Immature natural killer cell (primary cell): ENCODE measurements at regions not wholly inside any gene's neighbourhood (a gene's known extent, or its start where the extent isn't known, plus 50 kb on each side); places are given as distances from the start of the nearest gene placed in this dataset.
"Not testable (repeated sequence)": the region's sequence is repeated elsewhere in the genome, so short reads cannot be mapped to it uniquely, and the experiment has no call there.

Experiments
- DNase-seq, 3 donors: peaks; one replicate each; pipeline ENCODE4 v3.0.0; 2022; ENCODE audit warnings: mixed read lengths in 1 of 3
- H3K27ac Mint-ChIP-seq, 6 donors: one replicate each; pipeline ENCODE4 v1.8.0; 2020; ENCODE audit warnings: mixed read lengths in 6 of 6, mild to moderate bottlenecking in 5 of 6, inconsistent platforms in 4 of 6, moderate library complexity in 3 of 6
- H3K27me3 Mint-ChIP-seq, 3 donors: one replicate each; pipeline ENCODE4 v1.8.0; 2020 to 2021; ENCODE audit warnings: low read depth in 3 of 3, mild to moderate bottlenecking in 3 of 3, mixed read lengths in 3 of 3, moderate library complexity in 3 of 3, inconsistent platforms in 1 of 3
- H3K36me3 Mint-ChIP-seq, 3 donors: one replicate each; pipeline ENCODE4 v1.8.0; 2020; ENCODE audit warnings: mixed read lengths in 3 of 3, inconsistent platforms in 2 of 3, mild to moderate bottlenecking in 2 of 3
- H3K4me1 Mint-ChIP-seq, 2 donors: one replicate each; pipeline ENCODE4 v1.8.0; 2020; ENCODE audit warnings: inconsistent platforms in 2 of 2, mild to moderate bottlenecking in 2 of 2, mixed read lengths in 2 of 2, moderate library complexity in 1 of 2
- H3K4me3 Mint-ChIP-seq, 5 donors: one replicate each; pipeline ENCODE4 v1.8.0; 2020; ENCODE audit warnings: mild to moderate bottlenecking in 5 of 5, mixed read lengths in 5 of 5, inconsistent platforms in 3 of 5, moderate library complexity in 3 of 5
- H3K9me3 Mint-ChIP-seq, 6 donors: one replicate each; pipeline ENCODE4 v1.8.0; 2020; ENCODE audit warnings: mild to moderate bottlenecking in 6 of 6, mixed read lengths in 6 of 6, inconsistent platforms in 4 of 6, moderate library complexity in 3 of 6

DNA sequence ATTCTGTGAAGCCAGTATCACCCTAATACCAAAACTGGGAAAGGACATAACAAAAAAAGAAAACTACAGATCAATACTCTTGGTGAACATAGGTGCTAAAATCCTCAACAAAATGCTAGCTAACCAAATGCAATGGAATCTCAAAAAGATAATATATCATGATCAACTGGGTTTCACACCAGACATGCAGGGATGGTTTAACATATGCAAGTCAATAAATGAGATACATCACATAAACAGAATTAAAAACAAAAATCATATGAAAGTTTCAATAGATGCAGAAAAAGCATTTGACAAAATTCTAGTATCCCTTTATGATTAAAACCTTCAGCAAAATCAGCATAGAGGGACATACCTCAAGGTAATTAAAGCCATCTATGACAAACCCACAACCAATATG lies 198.2 kb upstream of the NDUFV2 start:
- no peak overlapping the region for H3K27ac Mint-ChIP-seq
- H3K4me3 Mint-ChIP-seq, result no peak overlapping the region
- DNase-seq, result no peak
- H3K36me3 Mint-ChIP-seq, result no peaks in the 10 kb centered on the region
- peaks cover 0 to 17% (median 4%) of the 10 kb centered on the region in 6 donors for H3K9me3 Mint-ChIP-seq
- H3K4me1 Mint-ChIP-seq, result no peaks in the 10 kb centered on the region
- peaks cover 2 to 6% (median 5%) of the 10 kb centered on the region in 3 donors for H3K27me3 Mint-ChIP-seq

DNA sequence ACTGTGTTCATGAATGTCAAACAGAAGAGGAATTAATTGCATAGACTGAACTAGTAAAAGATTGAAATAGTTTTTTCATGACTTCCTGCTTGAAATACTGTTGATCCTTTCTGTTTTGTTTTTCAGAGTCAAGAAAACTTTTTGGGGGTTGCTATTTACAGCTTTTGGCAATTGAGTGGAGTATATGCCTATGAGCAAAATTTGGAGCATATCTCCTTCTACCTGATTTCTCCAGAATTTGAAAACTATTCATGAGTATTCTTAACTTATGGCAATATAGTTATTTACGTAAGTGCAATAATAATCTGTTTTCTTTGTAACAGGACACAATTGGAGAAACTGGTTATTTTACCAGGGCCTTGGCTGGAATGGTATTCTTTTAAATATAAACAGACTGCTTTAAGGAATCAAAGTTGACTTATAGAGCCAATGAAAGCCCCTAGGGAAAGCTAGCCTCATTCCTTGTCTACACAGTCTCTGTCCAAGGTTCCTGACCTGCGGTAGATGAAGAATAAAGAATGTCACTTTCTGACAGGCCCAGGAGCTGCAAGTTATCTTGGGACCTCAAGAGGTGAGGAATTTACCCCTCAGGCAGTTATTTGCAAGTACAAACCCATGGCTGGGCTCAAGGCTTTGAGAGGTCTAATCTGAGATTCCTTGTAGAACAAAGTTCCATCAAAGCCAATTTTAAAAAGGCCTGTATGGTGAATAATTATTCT lies 193.5 kb upstream of the NDUFV2 start:
- Mint-ChIP-seq H3K4me1 (no peaks in the 10 kb centered on the region), H3K36me3 (no peaks in the 10 kb centered on the region), H3K9me3 (peaks cover 0 to 10% (median 4%) of the 10 kb centered on the region in 6 donors), H3K27me3 (peaks cover 2 to 6% (median 5%) of the 10 kb centered on the region in 3 donors), H3K4me3 (no peak overlapping the region), H3K27ac (no peak overlapping the region)
- DNase-seq, result no peak

DNA sequence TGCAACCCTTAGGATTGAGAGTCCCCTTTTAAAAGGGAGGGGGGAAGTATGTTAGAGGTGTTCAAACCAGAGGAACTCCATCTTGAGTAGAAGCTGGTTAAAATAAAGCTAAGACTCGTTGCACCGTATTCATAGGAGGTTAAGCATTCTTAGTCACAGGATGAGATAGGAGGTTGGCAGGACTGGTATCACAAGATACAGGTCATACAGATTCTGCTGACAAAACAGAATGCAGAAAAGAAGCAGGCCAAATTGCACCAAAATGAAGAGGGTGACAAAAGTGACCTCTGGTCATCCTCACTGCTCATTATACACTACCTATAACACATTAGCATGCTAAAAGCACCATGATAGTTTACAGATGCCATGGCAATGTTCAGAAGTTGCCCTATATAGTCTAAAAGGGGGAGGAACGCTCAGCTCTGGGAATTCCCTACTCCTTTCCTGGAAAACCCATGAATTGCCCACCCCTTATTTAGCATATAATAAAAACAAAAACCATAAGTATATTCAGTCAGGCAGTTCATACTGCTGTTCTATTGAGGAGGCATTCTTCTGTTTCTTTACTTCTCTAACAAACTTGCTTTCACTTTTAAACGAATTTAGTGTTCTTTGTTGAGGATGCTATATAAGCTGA lies 192.2 kb upstream of the NDUFV2 start:
- H3K9me3 Mint-ChIP-seq, result peaks cover 0 to 10% (median 3%) of the 10 kb centered on the region in 6 donors
- no peak for DNase-seq
- no peak overlapping the region for H3K27ac Mint-ChIP-seq
- H3K4me3 Mint-ChIP-seq, result no peak overlapping the region
- no peaks in the 10 kb centered on the region for H3K4me1 Mint-ChIP-seq
- peaks cover 3 to 5% (median 3%) of the 10 kb centered on the region in 3 donors for H3K27me3 Mint-ChIP-seq
- no peaks in the 10 kb centered on the region for H3K36me3 Mint-ChIP-seq

DNA sequence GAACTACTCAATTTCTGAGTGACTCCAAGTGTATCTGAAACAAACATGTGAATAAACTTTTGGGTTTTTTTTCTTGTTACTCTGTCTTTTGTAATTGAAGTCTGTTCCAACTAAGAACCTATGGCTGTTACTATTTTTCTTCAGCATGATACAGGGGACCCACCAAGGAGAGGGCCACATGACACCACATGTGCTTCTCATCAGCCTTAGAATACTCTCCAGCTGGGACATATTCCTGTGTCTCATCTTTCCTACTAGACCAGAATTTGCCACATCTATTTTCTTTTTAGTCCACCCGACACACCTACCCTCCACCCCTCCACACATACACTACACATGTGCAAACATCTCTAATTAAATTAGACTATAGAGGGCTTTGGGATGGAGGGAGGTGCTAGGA lies 191.7 kb upstream of the NDUFV2 start:
- no peaks in the 10 kb centered on the region for H3K36me3 Mint-ChIP-seq
- no peak for DNase-seq
- no peak overlapping the region for H3K27ac Mint-ChIP-seq
- peaks cover 0 to 10% (median 3%) of the 10 kb centered on the region in 6 donors for H3K9me3 Mint-ChIP-seq
- no peak overlapping the region for H3K4me3 Mint-ChIP-seq
- peaks cover 3 to 5% (median 3%) of the 10 kb centered on the region in 3 donors for H3K27me3 Mint-ChIP-seq
- no peaks in the 10 kb centered on the region for H3K4me1 Mint-ChIP-seq

DNA sequence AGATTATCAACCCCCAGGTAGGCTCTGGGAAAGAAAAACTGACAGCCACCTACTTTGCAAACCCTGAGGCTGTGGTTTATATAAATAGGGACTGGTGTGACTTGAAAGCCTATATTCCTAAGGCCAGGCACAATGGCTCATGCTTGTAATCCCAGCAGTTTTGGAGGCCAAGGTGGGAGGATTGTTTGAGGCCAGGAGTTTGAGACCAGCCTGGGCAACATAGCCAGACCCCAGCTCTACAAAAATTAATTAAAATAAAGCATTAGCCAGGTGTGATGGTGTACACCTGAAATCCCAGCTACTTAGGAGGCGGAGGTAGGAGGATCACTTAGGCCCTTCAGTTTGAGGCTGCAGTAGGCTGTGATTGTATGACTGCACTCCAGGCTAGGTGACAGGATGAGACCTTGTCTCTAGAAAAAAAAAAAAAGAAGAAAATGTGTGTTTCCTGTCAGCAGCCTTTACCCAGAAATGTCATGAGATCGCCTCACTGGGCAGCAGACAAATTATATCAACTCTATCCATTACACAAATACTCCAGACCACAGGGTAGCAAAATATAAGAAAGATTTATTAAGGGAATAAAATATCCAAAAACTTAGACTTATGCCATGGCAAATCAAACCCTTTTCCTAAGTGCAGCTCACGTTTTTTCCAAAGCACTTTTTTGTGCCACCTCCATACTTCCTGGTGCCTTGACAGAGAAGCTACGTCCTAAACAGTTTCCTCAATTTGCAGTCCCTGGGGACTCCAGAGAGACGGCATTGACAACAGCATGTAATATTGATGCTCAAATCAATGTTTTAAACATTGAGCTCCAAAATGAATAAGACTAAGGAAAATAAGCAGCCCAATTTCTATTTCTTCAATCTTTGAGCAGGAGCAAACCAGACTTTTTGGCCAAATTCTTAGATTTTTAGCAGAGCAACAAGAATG lies 190.8 kb upstream of the NDUFV2 start:
- Mint-ChIP-seq H3K27ac (no peak overlapping the region), H3K9me3 (peaks cover 0 to 8% (median under 1%) of the 10 kb centered on the region in 6 donors), H3K36me3 (no peaks in the 10 kb centered on the region), H3K4me1 (no peaks in the 10 kb centered on the region), H3K27me3 (peaks cover 2 to 3% (median 3%) of the 10 kb centered on the region in 3 donors), H3K4me3 (no peak overlapping the region)
- DNase-seq, result no peak

DNA sequence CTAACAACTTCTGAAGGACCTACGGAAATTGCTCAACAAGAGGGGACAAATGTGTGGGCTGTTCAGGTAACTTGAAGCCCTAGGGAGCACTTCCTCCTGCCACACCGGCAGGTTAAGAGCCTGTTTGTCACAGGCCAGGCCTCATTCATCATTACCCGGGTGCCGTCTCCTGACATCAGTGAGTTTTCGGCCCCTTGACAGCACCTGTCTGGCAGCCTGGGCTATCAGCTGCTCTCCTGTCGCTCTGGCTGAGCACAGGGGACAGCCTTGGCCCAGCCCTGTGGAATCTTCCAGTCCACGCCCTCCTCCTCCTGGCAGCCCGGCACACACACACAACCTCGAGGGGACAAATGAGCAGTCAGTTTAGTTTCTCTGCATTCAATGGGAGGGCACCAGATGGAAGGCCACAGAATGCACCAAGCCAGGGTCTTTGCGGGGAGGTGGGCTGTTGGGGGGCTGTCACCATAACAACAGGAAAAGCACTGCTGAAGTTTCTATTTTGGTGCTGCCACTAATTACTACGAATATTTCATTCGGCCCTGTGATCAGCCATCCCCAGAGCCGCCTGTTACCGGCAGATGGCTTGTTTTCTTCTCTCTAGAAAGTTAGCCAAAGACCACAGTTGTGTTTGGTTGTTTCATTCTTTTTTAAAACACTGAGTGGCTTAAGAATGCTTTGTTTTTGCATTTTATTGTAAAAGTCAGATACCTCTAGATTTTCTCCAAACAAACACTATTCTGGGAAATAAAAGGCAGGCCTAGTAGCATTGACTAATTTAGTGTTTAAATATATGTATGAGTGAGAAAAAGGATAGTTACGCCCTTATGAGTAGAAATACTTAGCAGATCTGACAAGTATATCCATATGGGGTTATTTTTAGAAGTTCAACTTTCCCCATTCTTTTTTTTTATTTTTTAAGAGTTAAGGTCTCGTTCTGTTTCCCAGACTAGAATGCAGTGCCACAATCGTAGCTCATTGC lies 189.9 kb upstream of the NDUFV2 start:
- Mint-ChIP-seq H3K27me3 (peaks cover 2 to 3% (median 3%) of the 10 kb centered on the region in 3 donors), H3K36me3 (no peaks in the 10 kb centered on the region), H3K9me3 (peaks cover 0 to 8% (median under 1%) of the 10 kb centered on the region in 6 donors), H3K4me1 (no peaks in the 10 kb centered on the region), H3K4me3 (no peak overlapping the region), H3K27ac (no peak overlapping the region)
- DNase-seq, result no peak

DNA sequence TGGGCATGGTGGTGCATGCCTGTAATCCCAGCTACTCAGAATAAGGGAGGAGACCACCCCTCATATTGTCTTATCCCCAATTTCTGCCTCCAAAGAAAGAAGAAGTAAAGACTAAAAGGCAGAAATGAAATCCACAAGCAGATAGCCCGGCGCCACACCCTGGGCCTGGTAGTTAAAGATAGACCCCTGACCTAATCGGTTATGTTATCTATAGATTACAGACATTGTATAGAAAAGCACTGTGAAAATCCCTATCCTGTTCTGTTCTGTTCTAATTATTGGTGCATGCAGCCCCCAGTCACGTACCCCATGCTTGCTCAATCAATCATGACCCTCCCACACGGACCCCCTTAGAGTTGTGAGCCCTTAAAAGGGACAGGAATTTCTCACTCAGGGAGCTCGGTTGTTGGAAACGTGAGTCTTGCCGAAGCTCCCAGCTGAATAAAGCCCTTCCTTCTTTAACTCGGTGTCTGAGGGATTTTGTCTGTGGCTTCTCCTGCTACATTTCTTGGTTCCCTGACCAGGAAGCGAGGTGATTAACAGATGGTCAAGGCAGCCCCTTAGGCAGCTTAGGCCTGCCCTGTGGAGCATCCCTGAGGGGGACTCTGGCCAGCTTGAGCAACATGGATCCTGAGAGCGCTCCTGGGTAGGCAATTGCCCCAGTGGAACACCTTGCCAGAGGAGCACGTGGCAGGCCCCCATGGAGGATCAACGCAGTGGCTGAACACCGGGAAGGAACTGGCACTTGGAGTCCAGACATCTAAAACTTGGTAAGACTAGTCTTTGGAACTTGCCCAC lies 188.7 kb upstream of the NDUFV2 start:
- DNase-seq, H3K36me3 Mint-ChIP-seq, H3K27ac Mint-ChIP-seq, H3K27me3 Mint-ChIP-seq, H3K4me1 Mint-ChIP-seq, H3K9me3 Mint-ChIP-seq, H3K4me3 Mint-ChIP-seq: not testable (repeated sequence)

DNA sequence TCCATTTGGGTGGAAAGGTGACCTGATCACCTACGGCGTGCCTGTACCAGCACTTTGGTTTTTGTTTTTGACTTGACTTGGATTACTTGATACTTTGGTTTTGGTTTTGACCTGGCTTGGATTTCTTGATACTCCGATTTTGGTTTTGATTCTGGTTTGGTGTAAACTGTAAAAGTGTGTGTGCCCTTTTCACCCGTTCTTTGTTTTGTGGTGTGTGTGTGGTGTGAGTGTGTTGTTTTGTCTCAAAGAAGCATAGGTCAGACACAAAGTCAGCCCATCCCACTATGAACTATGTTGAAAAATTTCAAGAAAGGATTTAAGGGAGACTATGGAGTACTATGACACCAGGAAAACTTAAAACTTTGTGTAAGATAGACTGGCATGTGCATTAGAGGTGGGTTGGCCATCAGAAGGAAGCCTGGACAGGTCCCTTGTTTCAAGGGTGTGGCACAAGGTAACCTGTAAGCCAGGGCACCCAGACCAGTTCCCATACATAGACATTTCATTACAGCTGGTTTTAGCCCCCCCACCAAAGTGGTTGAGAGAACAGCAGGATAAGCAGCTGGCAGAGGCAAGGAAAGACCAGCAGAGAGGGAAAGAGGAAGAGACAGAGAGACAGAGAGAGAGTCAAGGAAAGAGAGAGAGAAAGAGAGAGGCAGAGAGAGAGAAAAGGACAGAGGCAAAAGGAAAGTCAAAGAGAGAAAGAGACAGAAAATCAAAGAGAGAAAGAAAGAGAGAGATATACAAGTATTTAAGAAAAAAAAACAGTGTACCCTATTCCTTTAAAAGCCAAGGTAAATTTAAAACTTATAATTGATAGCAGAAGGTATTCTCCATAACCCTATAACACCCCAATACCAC lies 187.9 kb upstream of the NDUFV2 start:
- H3K4me3 Mint-ChIP-seq, DNase-seq, H3K9me3 Mint-ChIP-seq, H3K4me1 Mint-ChIP-seq, H3K27ac Mint-ChIP-seq, H3K27me3 Mint-ChIP-seq, H3K36me3 Mint-ChIP-seq: not testable (repeated sequence)

DNA sequence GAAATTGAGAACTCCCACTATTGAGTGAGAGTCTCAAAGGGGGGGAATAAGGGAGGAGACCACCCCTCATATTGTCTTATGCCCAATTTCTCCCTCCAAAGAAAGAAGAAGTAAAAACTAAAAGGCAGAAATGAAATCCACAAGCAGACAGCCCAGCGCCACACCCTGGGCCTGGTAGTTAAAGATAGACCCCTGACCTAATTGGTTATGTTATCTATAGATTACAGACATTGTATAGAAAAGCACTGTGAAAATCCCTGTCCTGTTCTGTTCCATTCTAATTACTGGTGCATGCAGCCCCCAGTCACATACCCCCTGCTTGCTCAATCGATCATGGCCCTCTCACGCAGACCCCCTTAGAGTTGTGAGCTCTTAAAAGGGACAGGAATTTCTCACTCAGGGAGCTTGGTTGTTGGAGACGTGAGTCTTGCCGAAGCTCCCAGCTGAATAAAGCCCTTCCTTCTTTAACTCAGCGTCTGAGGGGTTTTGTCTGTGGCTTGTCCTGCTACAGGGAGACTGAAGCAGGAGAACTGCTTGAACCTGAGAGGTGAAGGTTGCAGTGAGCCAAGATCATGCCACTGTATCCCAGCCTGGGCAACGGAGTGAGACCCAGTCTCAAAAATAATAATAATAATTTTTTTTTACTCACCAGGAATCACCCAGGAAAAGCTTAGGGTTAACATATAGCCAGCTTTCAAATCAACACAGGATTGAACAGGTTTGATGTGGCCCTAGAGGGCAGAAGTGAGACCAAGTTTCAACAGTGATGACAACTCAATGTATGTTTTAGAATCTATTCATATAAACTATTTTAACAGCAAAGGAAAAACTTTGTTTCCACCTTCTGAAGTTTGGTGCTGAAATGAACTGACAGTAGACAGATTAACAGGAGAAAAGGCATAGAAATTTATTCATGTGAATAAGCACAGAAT lies 181.4 kb upstream of the NDUFV2 start:
- DNase-seq, H3K9me3 Mint-ChIP-seq, H3K4me1 Mint-ChIP-seq, H3K27me3 Mint-ChIP-seq, H3K36me3 Mint-ChIP-seq, H3K4me3 Mint-ChIP-seq, H3K27ac Mint-ChIP-seq: not testable (repeated sequence)

DNA sequence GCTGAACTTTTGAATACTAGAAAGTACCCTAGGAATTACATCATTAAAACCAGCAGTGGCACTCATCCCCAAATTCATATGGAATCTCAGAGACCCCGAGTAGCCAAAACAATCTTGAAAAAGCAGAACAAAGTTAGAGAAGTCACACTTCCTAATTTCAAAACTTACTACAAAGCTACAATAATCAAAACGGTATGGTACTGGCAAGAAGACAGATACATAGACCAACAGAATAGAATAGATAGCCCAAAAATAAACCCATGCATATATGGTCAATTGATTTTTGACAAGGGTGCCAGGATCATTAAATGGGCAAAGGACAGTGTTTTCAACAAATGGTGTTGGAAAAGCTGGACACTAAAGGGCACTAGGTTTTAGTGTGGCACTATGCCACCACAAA lies 176.0 kb upstream of the NDUFV2 start:
- no peaks in the 10 kb centered on the region for H3K4me1 Mint-ChIP-seq
- no peak overlapping the region for H3K27ac Mint-ChIP-seq
- no peak overlapping the region for H3K4me3 Mint-ChIP-seq
- peaks cover 3 to 4% (median 4%) of the 10 kb centered on the region in 3 donors for H3K27me3 Mint-ChIP-seq
- no peaks in the 10 kb centered on the region for H3K36me3 Mint-ChIP-seq
- peaks cover 2 to 15% (median 6%) of the 10 kb centered on the region in 6 donors for H3K9me3 Mint-ChIP-seq
- DNase-seq, result no peak

DNA sequence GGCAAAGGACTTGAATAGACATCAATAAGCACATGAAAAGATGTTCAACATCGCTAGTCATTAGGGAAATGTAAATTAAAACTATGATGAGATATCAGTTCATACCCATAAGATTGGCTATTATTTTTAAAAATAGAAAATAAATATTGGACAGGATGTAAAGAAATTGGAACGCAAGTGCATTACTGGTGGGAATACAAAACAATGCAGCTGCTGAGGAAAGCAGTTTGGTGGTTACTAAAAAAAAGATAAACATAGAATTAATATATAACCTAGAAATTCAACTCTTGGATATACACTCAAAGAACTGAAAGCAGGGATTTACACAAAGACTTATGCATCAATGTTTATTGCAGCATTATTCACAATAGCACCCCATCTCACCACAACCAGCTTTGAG lies 174.5 kb upstream of the NDUFV2 start:
- H3K36me3 Mint-ChIP-seq, result no peaks in the 10 kb centered on the region
- peaks cover 1 to 5% (median 4%) of the 10 kb centered on the region in 3 donors for H3K27me3 Mint-ChIP-seq
- H3K4me3 Mint-ChIP-seq, result no peak overlapping the region

More for the DNA sequence above, 174.5 kb upstream of the NDUFV2 start:
- Mint-ChIP-seq H3K27ac (no peak overlapping the region), H3K9me3 (peaks cover 2 to 15% (median 6%) of the 10 kb centered on the region in 6 donors), H3K4me1 (no peaks in the 10 kb centered on the region)
- no peak for DNase-seq
